HG03575 (cell line): ENCODE measurements at regions not wholly inside any gene's neighbourhood (a gene's known extent, or its start where the extent isn't known, plus 50 kb on each side); places are given as distances from the start of the nearest gene placed in this dataset.

Experiments
- ATAC-seq: cut with Tn5 transposase; IDR thresholded peaks from one replicate; pipeline ENCODE4 v1.9.1; 2021; ENCODE audit not compliant: unreplicated experiment, insufficient number of reproducible peaks, low FRiP score; ENCODE audit errors: extremely low read depth

- ATAC-seq: no peak
These were observed 733.0 kb downstream of the TUSC7 start for GRCh38 chr3:117442566-117442965.

- no peak for ATAC-seq
These were observed 733.4 kb downstream of the TUSC7 start for GRCh38 chr3:117443014-117443413.

- ATAC-seq: no peak
These were observed 734.6 kb downstream of the TUSC7 start for GRCh38 chr3:117444175-117444574.

- no peak for ATAC-seq
These were observed 737.8 kb downstream of the TUSC7 start for GRCh38 chr3:117447419-117447818.

- no peak for ATAC-seq
These were observed 740.4 kb downstream of the TUSC7 start for GRCh38 chr3:117450026-117450425.

- no peak for ATAC-seq
These were observed 744.7 kb downstream of the TUSC7 start for GRCh38 chr3:117454254-117454653.

- no peak for ATAC-seq
These were observed 745.3 kb downstream of the TUSC7 start for GRCh38 chr3:117454908-117455307.

- no peak for ATAC-seq
These were observed 746.2 kb downstream of the TUSC7 start for GRCh38 chr3:117455782-117456181.

GRCh38 chr3:117463276-117464115, 753.9 kb downstream of the TUSC7 start:
- ATAC-seq: no peak

GRCh38 chr3:117471831-117472230, 762.3 kb downstream of the TUSC7 start:
- no peak for ATAC-seq

- no peak for ATAC-seq
These were observed 764.5 kb downstream of the TUSC7 start for GRCh38 chr3:117473981-117474538.

GRCh38 chr3:117476572-117476971, 767.0 kb downstream of the TUSC7 start:
- no peak for ATAC-seq

- ATAC-seq: no peak
These were observed 767.7 kb downstream of the TUSC7 start for GRCh38 chr3:117477214-117477755.

GRCh38 chr3:117479095-117479494, 769.5 kb downstream of the TUSC7 start:
- ATAC-seq: peak; percentile 73

GRCh38 chr3:117480525-117480924, 770.9 kb downstream of the TUSC7 start:
- no peak for ATAC-seq

- ATAC-seq: no peak
These were observed 771.4 kb downstream of the TUSC7 start for GRCh38 chr3:117480972-117481371.

GRCh38 chr3:117483839-117484238, 774.3 kb downstream of the TUSC7 start:
- no peak for ATAC-seq

GRCh38 chr3:117485841-117486240, 776.3 kb downstream of the TUSC7 start:
- no peak for ATAC-seq

GRCh38 chr3:117486719-117487716, 777.4 kb downstream of the TUSC7 start:
- ATAC-seq: no peak
